Liver (tissue), 8 donors: ENCODE measurements at regions not wholly inside any gene's neighbourhood (a gene's known extent, or its start where the extent isn't known, plus 50 kb on each side); places are given as distances from the start of the nearest gene placed in this dataset.

Source experiments
- DNase-seq: peaks from one replicate; pipeline ENCODE4 v3.0.0-alpha.2; 2017; ENCODE audit warnings: low spot score
- H3K27ac ChIP-seq, 2 donors: one replicate each; pipeline ENCODE4 v1.7.0; 2013; ENCODE audit warnings: inconsistent platforms in 2 of 2, low read length in 2 of 2, control low read depth in 1 of 2, low read depth in 1 of 2, mild to moderate bottlenecking in 1 of 2
- H3K27me3 ChIP-seq, 4 donors: one replicate each; pipeline versions ENCODE4 v1.6.1 to v1.7.0; 2013; ENCODE audit warnings: low read length in 3 of 4, inconsistent platforms in 1 of 4, mild to moderate bottlenecking in 1 of 4, moderate library complexity in 1 of 4; ENCODE audit not compliant: control insufficient read depth in 4 of 4, insufficient read depth in 4 of 4
- H3K36me3 ChIP-seq, 4 donors: one replicate each; pipeline versions ENCODE4 v1.6.1 to v1.7.0; 2013; ENCODE audit warnings: low read length in 3 of 4, mild to moderate bottlenecking in 3 of 4, low read depth in 1 of 4, moderate library complexity in 1 of 4; ENCODE audit not compliant: control insufficient read depth in 4 of 4, insufficient read depth in 3 of 4
- H3K4me1 ChIP-seq, 4 donors: one replicate each; pipeline versions ENCODE4 v1.6.1 to v1.7.0; 2013; ENCODE audit warnings: low read length in 3 of 4, mild to moderate bottlenecking in 3 of 4, moderate library complexity in 1 of 4; ENCODE audit not compliant: control insufficient read depth in 4 of 4, insufficient read depth in 4 of 4
- H3K4me3 ChIP-seq, 3 donors: one replicate each; pipeline versions ENCODE4 v1.6.1 to v1.7.0; 2013; ENCODE audit warnings: low read length in 3 of 3, control low read depth in 1 of 3, low read depth in 1 of 3, mild to moderate bottlenecking in 1 of 3
- H3K9ac ChIP-seq, 2 donors: one replicate each; pipeline ENCODE4 v1.7.0; 2013; ENCODE audit warnings: low read length in 2 of 2, mild to moderate bottlenecking in 2 of 2, moderate library complexity in 2 of 2, control low read depth in 1 of 2, low read depth in 1 of 2
- H3K9me3 ChIP-seq, 4 donors: one replicate each; pipeline versions ENCODE4 v1.6.1 to v1.7.0; 2013; ENCODE audit warnings: low read length in 3 of 4; ENCODE audit not compliant: control insufficient read depth in 4 of 4
- CTCF ChIP-seq: fragments of 150-350 bp; IDR thresholded peaks from 2 replicates; pipeline ENCODE4 v1.5.1; 2017; ENCODE audit warnings: improper control_type of control experiment, low read depth, low read length; ENCODE audit not compliant: missing input control
- EGR1 ChIP-seq, 2 donors: IDR thresholded peaks; 2 replicates each; pipeline ENCODE4 v1.6.1; 2016 to 2018; ENCODE audit warnings: antibody characterized with exemption in 2 of 2, low read depth in 2 of 2
- FOXA1 ChIP-seq: IDR thresholded peaks from 2 replicates; pipeline ENCODE4 v1.6.1; 2016; ENCODE audit warnings: antibody characterized with exemption
- FOXA2 ChIP-seq: IDR thresholded peaks from 2 replicates; pipeline ENCODE4 v1.6.1; 2016; ENCODE audit warnings: antibody characterized with exemption
- HNF4G ChIP-seq: IDR thresholded peaks from 2 replicates; pipeline ENCODE4 v1.6.1; 2016; ENCODE audit warnings: antibody characterized with exemption
- MAX ChIP-seq: IDR thresholded peaks from 2 replicates; pipeline ENCODE4 v1.6.1; 2016; ENCODE audit warnings: antibody characterized with exemption
- NR2F2 ChIP-seq: IDR thresholded peaks from 2 replicates; pipeline ENCODE4 v1.6.1; 2016; ENCODE audit warnings: antibody characterized with exemption
- RAD21 ChIP-seq, 2 donors: IDR thresholded peaks; 2 replicates each; pipeline ENCODE4 v1.6.1; 2016; ENCODE audit warnings: antibody characterized with exemption in 2 of 2, mild to moderate bottlenecking in 2 of 2
- RXRA ChIP-seq, 2 donors: IDR thresholded peaks; 2 replicates each; pipeline ENCODE4 v1.6.1; 2017 to 2018; ENCODE audit warnings: antibody characterized with exemption in 2 of 2, mild to moderate bottlenecking in 1 of 2
- SP1 ChIP-seq: IDR thresholded peaks from 2 replicates; pipeline ENCODE4 v1.6.1; 2018; ENCODE audit warnings: antibody characterized with exemption, mild to moderate bottlenecking
- TAF1 ChIP-seq: conservative IDR thresholded peaks from 2 replicates; pipeline ENCODE4 v1.6.1; 2016; ENCODE audit warnings: antibody characterized with exemption, mild to moderate bottlenecking
- ZBTB33 ChIP-seq: IDR thresholded peaks from 2 replicates; pipeline ENCODE4 v1.6.1; 2016; ENCODE audit warnings: antibody characterized with exemption
- WGBS: extraction: QIAGEN DNeasy Blood & Tissue Kit; methylation state at CpG from one replicate; pipeline ENCODE4 v1.1.7; 2013; 5-methylcytosine and 5-hydroxymethylcytosine counted together
- donor health status: healthy.
- donor health status: healthy.
- donor health status: healthy.
- donor health status: healthy.
- donor health status: healthy.

GRCh38 chr6:14751645-14752175, 494.2 kb upstream of the JARID2 start:
- H3K27ac ChIP-seq: no peak overlapping the region
- H3K4me3 ChIP-seq: no peak overlapping the region
- no peaks in the 10 kb centered on the region for H3K9me3 ChIP-seq
- H3K9ac ChIP-seq: no peak overlapping the region
- DNase-seq: no peak
- 80% methylated on average over 7 of the region's 7 CpGs for WGBS
- TF ChIP-seq FOXA1: no peak
- TF ChIP-seq NR2F2: no peak
- no peaks in the 10 kb centered on the region for H3K27me3 ChIP-seq
- H3K4me1 ChIP-seq: peaks cover 0 to 4% (median 3%) of the 10 kb centered on the region in 4 donors
- H3K36me3 ChIP-seq: no peaks in the 10 kb centered on the region

- peaks cover 6 to 22% (median 18%) of the 10 kb centered on the region in 4 donors for H3K4me1 ChIP-seq
- no peak for DNase-seq
Measured at GRCh38 chr6:14754751-14755513, 490.9 kb upstream of the JARID2 start.

More at GRCh38 chr6:14754751-14755513, 490.9 kb upstream of the JARID2 start:
- TF ChIP-seq HNF4G: no peak
- TF ChIP-seq RXRA (IDR thresholded peaks at IDR 0.05): no peak
- no peak for TF ChIP-seq RAD21 (IDR thresholded peaks at IDR 0.05)
- TF ChIP-seq MAX: no peak
- no peak for TF ChIP-seq EGR1 (IDR thresholded peaks at IDR 0.05; ENCODE audit: low read depth in 2 of 2)
- TF ChIP-seq TAF1: no peak
- TF ChIP-seq SP1: no peak
- no peak for TF ChIP-seq FOXA1
- no peak for TF ChIP-seq NR2F2
- TF ChIP-seq CTCF: no peak
- no peak for TF ChIP-seq ZBTB33
- no peak for TF ChIP-seq FOXA2
- no peak overlapping the region for H3K27ac ChIP-seq
- no peak overlapping the region for H3K4me3 ChIP-seq
- H3K27me3 ChIP-seq: no peaks in the 10 kb centered on the region
- no peak overlapping the region for H3K9ac ChIP-seq
- no peaks in the 10 kb centered on the region for H3K36me3 ChIP-seq
- H3K9me3 ChIP-seq: no peaks in the 10 kb centered on the region
- 93% methylated on average over 22 of the region's 22 CpGs for WGBS
